GM13976 (cell line): ENCODE measurements at regions not wholly inside any gene's neighbourhood (a gene's known extent, or its start where the extent isn't known, plus 50 kb on each side); places are given as distances from the start of the nearest gene placed in this dataset.

ENCODE experiments used
- DNase-seq: peaks from one replicate; pipeline ENCODE4 v3.0.0; 2012; ENCODE audit warnings: low spot score
- in situ Hi-C: fragments of 300-500 bp; cut with MboI; formaldehyde crosslinking; loops from one replicate; pipeline ENCODE4 v1.12.0; 2022; ENCODE audit warnings: low sequenced_read_pairs, mixed read lengths, inconsistent platforms; ENCODE audit not compliant: unreplicated experiment
- TF ChIP-seq, protein P1 (sequence below): IDR thresholded peaks from 2 replicates; pipeline ENCODE4 v1.5.1; 2012; ENCODE audit warnings: borderline replicate concordance, mild to moderate bottlenecking; ENCODE audit not compliant: insufficient read depth; ENCODE audit errors: extremely low read depth, missing control alignments, control extremely low read depth

DNA sequence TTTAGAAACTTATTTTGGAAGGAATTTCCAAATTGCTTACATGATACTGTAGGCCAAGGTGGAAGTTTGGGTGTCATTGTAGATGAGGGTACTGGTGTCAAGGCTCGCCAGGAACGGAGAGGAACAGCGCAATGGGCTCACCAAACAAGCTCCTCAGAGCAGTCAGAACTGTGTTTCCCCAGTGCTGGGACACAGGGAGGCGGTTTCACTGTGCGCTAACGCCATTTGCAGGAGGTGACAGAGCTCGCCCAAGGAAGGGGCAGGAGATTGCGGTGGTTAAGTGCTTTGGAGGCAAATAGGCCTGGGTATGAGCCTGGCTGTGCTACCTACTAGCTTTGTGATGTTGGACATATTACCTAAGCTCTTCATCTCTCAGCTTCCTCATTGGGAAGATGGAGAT, 57.3 kb downstream of the HHEX start:
- DNase-seq: no peak
- TF ChIP-seq, protein P1, sequence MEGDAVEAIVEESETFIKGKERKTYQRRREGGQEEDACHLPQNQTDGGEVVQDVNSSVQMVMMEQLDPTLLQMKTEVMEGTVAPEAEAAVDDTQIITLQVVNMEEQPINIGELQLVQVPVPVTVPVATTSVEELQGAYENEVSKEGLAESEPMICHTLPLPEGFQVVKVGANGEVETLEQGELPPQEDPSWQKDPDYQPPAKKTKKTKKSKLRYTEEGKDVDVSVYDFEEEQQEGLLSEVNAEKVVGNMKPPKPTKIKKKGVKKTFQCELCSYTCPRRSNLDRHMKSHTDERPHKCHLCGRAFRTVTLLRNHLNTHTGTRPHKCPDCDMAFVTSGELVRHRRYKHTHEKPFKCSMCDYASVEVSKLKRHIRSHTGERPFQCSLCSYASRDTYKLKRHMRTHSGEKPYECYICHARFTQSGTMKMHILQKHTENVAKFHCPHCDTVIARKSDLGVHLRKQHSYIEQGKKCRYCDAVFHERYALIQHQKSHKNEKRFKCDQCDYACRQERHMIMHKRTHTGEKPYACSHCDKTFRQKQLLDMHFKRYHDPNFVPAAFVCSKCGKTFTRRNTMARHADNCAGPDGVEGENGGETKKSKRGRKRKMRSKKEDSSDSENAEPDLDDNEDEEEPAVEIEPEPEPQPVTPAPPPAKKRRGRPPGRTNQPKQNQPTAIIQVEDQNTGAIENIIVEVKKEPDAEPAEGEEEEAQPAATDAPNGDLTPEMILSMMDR: no peak
- in situ Hi-C loops: no loop called here

DNA sequence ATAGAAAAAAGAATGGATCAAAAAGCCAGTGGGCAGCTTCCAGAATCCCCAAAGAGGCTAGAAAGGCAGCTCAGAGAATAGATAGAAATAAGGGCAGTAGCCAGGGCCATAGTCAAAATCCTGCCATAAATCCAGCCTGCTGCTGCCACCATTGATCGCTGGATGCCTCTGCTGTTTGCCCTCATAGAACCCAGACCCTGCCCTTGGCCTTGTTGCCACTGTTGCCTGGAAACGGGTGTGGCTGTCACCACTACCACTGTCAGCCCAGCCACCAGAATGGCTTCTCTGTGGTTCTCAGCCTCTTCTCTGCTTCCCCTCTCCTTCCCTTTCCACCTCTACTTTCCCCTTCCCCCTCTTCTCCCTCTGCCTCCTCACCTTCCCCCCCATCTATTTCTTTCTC, 57.8 kb downstream of the HHEX start:
- no peak for DNase-seq
- TF ChIP-seq, protein P1: no peak
- in situ Hi-C loops: no loop called here

DNA sequence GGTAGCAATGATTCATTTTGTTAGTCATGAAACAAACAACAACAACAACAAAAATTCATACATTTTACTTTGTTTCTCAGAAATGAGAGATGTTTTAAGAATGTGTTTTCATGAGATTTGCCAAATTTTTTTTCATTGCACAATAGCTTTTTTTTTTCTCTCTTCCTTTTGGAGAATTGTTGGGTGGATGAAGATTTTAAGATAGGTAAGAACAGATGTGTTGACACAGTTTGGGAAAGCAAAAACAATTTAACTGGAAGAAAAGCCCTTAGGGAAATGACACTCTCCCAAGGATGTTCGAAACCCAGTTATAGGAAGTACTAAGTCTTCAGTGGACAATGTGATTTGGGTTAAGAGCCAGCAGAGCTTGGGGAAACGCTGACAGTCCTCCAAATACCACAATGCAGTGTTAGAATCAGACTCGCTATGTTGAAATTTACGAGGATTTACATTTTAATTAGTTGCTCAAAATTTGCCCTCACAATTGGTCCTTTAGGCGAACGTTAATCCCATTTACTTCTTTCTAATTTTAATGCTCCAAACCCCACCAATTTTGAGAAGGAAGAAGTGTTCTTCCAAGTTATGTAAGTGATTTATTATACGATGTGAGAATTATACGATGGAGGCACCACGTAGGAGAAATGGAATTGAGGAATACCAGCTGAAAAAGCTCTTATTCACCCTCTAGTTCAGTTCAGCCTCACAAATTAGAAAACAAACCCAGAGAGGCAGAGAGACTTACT, 61.2 kb downstream of the HHEX start:
- TF ChIP-seq, protein P1: no peak
- in situ Hi-C loops: no loop called here
- no peak for DNase-seq

DNA sequence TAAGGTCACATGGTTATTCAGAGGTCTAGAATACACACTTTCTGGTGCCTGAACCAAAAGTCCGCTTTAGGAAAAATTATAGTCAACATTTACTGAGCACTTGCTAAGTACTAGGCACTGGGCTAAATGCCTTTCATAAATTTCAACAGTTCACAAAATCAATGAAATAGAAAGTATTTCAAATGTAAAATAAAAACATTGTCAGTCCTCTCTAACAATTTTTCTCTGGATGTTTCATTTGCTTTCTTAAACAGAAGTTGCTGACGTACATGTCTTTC, 61.7 kb downstream of the HHEX start:
- no peak for DNase-seq
- TF ChIP-seq, protein P1: no peak
- in situ Hi-C loops: no loop called here

DNA sequence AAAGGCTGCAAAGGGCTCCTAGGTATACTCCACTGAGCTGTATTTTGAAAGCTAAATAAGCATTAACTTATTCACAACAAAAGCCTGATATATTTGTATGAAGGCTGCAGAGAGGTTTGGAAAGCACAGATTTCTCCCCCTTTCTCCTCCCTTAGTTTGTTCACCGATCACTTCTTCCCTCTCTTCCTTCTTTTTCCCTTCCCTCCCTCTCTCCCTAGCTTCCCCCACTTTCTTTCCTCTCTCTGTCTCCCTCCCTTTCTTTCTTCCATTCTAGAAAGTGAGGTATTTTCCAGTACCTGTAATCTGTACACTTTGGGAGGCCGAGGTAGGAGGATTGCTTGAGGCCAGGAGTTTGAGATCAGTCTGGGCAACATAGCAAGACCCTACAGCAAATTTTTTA, 62.1 kb downstream of the HHEX start:
- no peak for DNase-seq
- TF ChIP-seq, protein P1: no peak
- in situ Hi-C loops: no loop called here

DNA sequence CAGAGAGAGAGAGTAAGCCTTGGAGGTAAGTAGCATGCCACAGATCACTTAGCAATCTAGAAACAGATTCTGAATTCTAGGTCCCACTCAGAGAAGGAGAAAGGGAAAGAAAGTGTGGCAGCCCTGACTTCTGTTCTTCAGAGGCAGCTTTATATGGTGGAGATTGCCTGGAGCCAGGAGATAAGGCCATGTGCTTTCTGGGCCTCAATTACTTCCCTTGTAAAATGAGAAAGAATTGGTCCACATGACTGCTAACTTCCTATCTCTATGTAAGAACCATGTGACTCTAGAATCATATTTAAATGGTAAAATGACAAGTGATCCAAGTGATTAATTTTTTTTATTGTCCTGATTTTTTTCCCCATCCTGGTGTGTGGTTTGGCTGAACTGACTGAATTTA, 64.1 kb downstream of the HHEX start:
- TF ChIP-seq, protein P1: no peak
- in situ Hi-C loops: no loop called here
- DNase-seq: no peak

DNA sequence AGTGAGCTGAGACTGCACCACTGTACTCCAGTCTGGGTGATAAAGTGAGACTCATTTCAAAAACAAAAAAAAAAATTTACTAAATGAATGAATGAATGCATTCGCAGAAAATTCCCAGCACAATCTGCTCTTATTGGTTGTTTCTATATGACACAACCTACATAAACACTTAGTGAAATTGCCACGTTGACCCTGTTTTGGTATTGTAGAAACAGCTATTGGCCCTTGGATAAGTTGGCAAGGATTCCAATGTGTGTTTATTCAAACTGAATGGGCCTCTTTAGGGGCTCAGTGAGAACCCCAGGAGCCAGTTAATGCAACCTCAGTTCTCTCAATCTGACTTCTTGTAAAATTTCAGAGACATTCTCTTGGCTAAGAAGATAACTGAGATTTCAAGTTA, 66.0 kb downstream of the HHEX start:
- no peak for DNase-seq
- in situ Hi-C loops: no loop called here
- TF ChIP-seq, protein P1: no peak
